HUES6 (cell line): ENCODE measurements at regions not wholly inside any gene's neighbourhood (a gene's known extent, or its start where the extent isn't known, plus 50 kb on each side); places are given as distances from the start of the nearest gene placed in this dataset.

Source experiments
- H3K27ac ChIP-seq: 2 replicates; pipeline ENCODE4 v1.7.0; 2013; ENCODE audit warnings: low read depth, mild to moderate bottlenecking, low read length, inconsistent platforms
- H3K27me3 ChIP-seq: 2 replicates; pipeline ENCODE4 v1.6.1; 2013; ENCODE audit warnings: low read length; ENCODE audit not compliant: control insufficient read depth, insufficient read depth
- H3K36me3 ChIP-seq: 2 replicates; pipeline ENCODE4 v1.6.1; 2013; ENCODE audit warnings: low read length; ENCODE audit not compliant: control insufficient read depth, insufficient read depth
- H3K4me1 ChIP-seq: 2 replicates; pipeline ENCODE4 v1.6.1; 2013; ENCODE audit warnings: low read length; ENCODE audit not compliant: control insufficient read depth, insufficient read depth
- H3K4me3 ChIP-seq: 2 replicates; pipeline ENCODE4 v1.5.1; 2013; ENCODE audit warnings: low read depth, low read length
- H3K9ac ChIP-seq: one replicate; pipeline ENCODE4 v1.6.1; 2013; ENCODE audit warnings: mild to moderate bottlenecking, low read length
- H3K9me3 ChIP-seq: 2 replicates; pipeline ENCODE4 v1.6.1; 2013; ENCODE audit warnings: low read depth, low read length; ENCODE audit not compliant: control insufficient read depth, insufficient read depth

DNA sequence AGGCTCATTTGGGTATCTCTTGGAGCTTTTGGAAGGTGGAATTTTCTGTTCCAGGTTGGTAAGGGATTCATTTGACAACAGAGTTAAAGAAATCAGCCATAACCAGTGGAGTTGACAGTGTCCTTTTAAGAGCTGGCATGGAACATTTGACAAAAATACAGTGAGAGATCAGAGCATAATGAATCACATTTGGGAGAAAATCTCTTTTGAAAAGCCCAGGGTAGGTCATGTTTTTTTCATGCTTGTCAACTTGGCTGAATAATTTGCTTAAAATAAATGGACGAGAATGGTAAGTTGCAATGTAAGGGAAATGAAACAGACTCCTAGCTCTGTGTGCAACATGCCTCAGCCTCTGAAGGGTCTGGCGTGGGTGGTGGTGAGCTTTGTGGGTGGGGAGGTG lies 235.3 kb upstream of the N4BP1 start:
- no peaks in the 10 kb centered on the region for H3K36me3 ChIP-seq
- no peak overlapping the region for H3K4me3 ChIP-seq
- H3K9ac ChIP-seq: no peak overlapping the region
- H3K27ac ChIP-seq: no peak overlapping the region
- H3K27me3 ChIP-seq: peaks cover 46% of the 10 kb centered on the region; the same call in 1 of the 2 replicates
- no peaks in the 10 kb centered on the region for H3K9me3 ChIP-seq
- no peaks in the 10 kb centered on the region for H3K4me1 ChIP-seq

DNA sequence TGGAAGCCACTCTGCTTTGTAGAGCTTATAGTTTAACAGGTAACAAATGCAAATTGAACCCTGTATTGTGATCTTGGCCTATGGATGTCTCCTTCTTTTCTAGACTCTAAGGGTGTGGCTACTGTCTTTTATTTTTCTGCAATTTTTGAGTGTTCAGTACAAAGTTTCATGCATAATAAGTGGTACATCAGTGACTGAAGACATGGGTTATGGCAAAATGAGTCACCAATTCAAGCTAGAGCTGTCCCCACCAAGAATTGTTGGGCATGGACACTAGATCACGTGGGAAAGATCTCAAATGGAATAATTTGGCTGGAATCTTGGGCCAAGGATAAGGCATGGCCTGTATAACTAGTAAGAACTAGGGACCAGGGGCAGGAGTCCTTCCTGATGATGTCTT lies 228.4 kb upstream of the N4BP1 start:
- Histone ChIP-seq H3K27ac (no peak overlapping the region), H3K4me1 (no peaks in the 10 kb centered on the region), H3K4me3 (no peak overlapping the region), H3K9ac (no peak overlapping the region), H3K9me3 (no peaks in the 10 kb centered on the region), H3K36me3 (no peaks in the 10 kb centered on the region), H3K27me3 (peaks cover 31% of the 10 kb centered on the region; the same call in 1 of the 2 replicates)

DNA sequence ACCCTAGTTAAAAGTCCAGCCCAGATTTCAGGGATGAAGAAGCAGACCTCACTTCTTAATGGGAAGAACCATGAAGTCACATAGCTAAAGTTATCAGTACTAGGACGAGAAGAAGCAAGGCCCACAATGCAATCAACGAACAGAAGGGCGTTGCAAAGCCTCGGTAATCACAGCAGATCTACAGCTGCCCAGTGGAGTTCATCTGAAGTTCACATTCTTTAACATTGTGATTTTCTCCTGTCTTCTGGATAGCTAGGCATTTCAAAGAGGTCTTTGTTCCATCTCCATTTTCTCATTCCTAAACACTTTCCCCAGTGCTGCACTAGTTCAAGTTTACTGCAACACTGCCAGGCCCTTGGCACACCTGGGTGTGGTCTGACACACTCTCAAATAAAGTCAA lies 226.7 kb upstream of the N4BP1 start:
- Histone ChIP-seq H3K27me3 (peaks cover 17% of the 10 kb centered on the region; the same call in 1 of the 2 replicates), H3K27ac (no peak overlapping the region), H3K36me3 (no peaks in the 10 kb centered on the region), H3K4me1 (no peaks in the 10 kb centered on the region), H3K4me3 (no peak overlapping the region), H3K9ac (no peak overlapping the region), H3K9me3 (no peaks in the 10 kb centered on the region)

DNA sequence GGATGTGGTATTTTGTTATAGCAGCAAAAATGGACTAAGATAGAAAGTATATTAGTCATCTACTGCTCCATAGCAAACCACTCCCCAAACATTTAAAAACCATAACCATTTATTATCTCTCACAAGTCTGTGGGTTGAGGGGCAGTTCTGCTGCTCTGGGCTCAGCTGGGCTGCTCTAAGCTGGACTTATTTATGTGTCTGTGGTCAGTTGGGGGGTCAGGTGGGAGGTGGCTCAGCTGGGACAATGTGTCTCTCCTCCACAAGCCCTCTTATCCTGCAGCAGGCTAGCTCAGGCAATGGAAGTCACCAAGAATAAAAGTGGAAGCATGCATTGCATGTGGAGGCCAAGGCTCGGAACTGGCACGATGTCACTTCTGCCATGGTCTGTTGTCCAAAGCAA lies 226.1 kb upstream of the N4BP1 start:
- Histone ChIP-seq H3K9ac (no peak overlapping the region), H3K27ac (no peak overlapping the region), H3K4me3 (no peak overlapping the region), H3K36me3 (no peaks in the 10 kb centered on the region), H3K4me1 (peaks cover 5% of the 10 kb centered on the region; the same call in 1 of the 2 replicates), H3K27me3 (peaks cover 12% of the 10 kb centered on the region; the same call in 1 of the 2 replicates), H3K9me3 (no peaks in the 10 kb centered on the region)

DNA sequence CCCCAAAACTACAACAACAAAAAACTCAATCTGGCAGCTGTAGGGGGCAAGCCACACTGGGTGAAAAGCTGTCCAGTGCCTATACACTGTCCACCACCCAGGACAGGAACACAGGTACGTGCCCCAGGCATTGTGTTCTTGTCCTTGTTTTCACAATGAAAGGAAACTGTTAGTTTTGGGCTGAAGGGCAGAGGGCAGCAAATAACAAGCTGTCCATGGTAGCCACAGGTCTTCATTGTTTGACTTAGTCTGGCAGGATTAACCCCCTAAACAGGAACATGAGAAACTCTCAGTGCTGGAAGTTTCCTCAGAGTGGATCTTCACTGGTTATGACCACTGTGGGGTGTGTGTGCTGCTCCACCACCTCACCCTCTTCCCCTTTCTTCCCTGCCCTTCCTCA lies 224.6 kb upstream of the N4BP1 start:
- no peak overlapping the region for H3K9ac ChIP-seq
- H3K4me3 ChIP-seq: no peak overlapping the region
- no peaks in the 10 kb centered on the region for H3K36me3 ChIP-seq
- H3K27ac ChIP-seq: no peak overlapping the region
- H3K9me3 ChIP-seq: no peaks in the 10 kb centered on the region
- H3K4me1 ChIP-seq: peaks cover 9% of the 10 kb centered on the region; the same call in 1 of the 2 replicates
- H3K27me3 ChIP-seq: no peaks in the 10 kb centered on the region

DNA sequence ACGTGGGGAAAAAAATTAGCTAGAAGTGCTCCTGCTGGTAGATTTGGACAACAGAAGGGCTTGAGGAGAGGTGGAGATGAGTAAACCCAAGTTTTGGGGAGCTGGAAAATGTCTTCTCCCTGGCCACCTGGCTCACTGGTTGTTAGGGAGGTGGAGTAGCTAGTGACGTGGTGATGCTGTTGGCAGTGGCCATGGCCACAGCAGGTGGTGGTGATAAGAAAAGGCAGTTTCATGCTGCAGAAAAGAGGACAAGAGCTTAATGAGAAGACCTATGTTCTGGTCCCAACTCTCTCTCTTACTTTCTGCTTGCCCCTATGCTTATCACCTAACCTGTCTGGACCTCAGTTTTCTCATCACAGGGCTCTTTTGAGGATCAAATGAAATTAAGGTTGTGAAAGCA lies 223.5 kb upstream of the N4BP1 start:
- no peaks in the 10 kb centered on the region for H3K27me3 ChIP-seq
- no peak overlapping the region for H3K9ac ChIP-seq
- H3K4me1 ChIP-seq: peaks cover 9% of the 10 kb centered on the region; the same call in 1 of the 2 replicates
- no peak overlapping the region for H3K27ac ChIP-seq
- no peaks in the 10 kb centered on the region for H3K36me3 ChIP-seq
- no peaks in the 10 kb centered on the region for H3K9me3 ChIP-seq
- H3K4me3 ChIP-seq: no peak overlapping the region

DNA sequence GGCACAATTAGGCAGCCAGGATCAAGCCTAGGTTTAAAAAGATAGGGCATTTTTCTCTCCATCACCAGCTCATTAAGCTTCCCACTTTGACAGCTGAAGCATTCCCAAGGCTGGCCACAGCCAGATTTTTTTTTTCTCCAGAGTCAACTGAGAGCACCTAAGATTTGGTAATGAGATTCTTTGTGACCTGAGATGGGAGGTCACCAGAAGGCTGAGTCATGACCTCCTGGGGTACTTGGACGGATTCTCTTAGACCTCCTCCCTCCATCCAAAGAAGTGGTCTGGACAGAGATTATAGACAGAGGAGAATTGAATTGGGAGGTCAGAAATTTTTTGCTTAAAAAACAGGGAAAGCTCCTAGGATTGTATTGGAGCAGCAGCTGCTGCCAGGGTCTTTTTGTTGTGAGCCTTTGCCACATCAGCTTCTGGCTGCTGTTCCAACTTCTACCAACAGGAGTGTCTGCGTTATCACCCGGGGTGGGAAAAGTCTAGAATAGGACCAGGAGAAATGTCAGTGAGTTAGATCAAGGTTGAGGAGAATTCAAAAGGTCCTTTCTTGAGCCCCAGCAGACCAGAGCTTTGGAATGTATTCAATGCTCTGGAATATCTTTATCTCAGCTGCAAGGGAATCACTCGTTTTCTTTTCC lies 221.2 kb upstream of the N4BP1 start:
- Histone ChIP-seq H3K9me3 (no peaks in the 10 kb centered on the region), H3K27me3 (no peaks in the 10 kb centered on the region; the same call in 1 of the 2 replicates), H3K4me1 (peaks cover 9% of the 10 kb centered on the region; the same call in 1 of the 2 replicates), H3K4me3 (no peak overlapping the region), H3K36me3 (no peaks in the 10 kb centered on the region), H3K9ac (no peak overlapping the region), H3K27ac (no peak overlapping the region)

DNA sequence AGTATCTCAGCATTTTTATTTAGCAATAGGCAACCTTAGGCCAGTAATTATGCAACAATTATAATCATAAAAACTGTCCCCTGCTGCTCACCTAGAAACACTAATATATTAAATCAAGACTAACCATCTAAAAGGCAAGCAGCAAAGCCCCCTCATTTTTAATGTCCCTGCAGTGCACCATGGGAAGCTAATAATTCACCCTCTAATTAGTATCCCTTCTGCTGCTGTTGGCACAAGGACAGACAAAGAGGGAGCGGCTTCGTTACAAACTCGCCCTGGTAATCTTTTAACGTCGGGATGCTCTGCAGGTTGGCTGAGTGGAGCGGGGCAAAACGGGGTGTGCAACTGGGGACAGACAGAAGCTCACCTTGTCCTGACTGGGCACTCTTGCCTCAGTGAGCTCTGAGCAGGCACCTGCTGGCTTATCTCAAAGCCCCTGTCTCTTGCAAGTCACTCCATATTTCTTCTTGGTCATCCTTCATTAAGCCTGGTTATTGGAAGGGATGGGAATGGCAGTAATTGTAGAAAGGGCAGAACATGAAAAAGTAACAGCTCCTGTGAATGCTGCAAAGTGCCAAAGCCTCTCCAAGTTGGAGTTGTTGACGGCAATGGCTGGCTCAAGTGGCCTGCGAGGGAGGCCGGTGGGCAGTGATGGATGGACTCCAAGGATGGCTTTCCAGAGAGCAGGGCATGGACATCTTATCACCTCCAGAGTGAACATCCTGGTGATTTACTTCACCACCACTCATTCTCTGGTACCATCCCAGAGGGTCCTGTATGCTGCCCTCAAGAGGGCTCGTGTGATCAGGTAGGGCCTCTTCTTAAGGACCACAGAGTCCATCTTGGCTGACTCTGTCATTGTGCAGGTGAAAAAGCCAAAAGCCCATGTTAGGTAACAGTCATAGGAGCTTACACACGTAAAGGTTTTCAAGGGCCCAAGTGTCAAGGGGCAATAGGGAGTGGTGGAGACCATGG lies 219.6 kb upstream of the N4BP1 start:
- Histone ChIP-seq H3K27ac (no peak overlapping the region), H3K36me3 (no peaks in the 10 kb centered on the region), H3K9me3 (no peaks in the 10 kb centered on the region), H3K27me3 (no peaks in the 10 kb centered on the region; the same call in 1 of the 2 replicates), H3K4me1 (peaks cover 9% of the 10 kb centered on the region; the same call in 1 of the 2 replicates), H3K9ac (no peak overlapping the region), H3K4me3 (no peak overlapping the region)

DNA sequence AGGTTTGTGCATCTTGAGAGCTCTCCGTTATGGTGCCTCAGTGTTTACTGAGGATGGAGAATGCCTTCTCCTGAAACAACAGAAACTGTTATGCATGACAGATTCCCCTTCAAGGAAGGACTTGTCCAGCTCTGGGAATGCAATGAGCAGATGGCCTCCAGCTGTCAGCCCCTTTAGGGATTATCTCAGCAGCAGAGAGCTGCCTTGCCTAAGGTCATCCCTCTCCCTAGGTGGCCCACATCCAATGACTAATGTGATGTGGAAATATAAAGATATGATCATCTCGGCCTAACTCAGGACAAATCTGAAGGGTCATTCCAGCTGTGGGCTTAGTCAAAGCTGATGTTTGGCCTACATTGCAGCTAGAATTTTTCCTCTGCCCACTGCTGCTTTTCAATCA lies 214.3 kb upstream of the N4BP1 start:
- Histone ChIP-seq H3K9me3 (no peaks in the 10 kb centered on the region), H3K27ac (no peak overlapping the region), H3K27me3 (no peaks in the 10 kb centered on the region; the same call in 1 of the 2 replicates), H3K4me1 (no peaks in the 10 kb centered on the region), H3K36me3 (no peaks in the 10 kb centered on the region), H3K4me3 (no peak overlapping the region), H3K9ac (no peak overlapping the region)

DNA sequence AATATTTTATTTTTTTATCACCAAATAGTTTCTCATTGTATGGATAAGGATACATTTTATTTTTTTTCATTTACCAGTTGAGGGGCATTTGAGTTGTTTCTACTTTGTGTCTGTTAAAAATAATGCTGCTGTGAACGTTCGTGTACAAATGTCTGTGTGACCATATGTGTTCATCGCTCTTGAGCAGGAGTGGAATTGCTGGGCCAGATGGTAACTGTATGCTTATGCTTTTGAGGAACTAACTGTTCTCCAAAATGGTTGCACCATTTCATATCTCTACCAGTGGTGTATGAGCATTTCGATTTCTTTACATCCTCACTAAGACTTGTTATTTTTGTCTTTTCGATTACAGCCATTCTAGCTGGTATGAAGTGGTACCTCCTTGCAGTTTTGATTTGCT lies 212.5 kb upstream of the N4BP1 start:
- H3K9me3 ChIP-seq: no peaks in the 10 kb centered on the region
- H3K4me1 ChIP-seq: no peaks in the 10 kb centered on the region
- H3K27me3 ChIP-seq: no peaks in the 10 kb centered on the region; the same call in 1 of the 2 replicates
- no peaks in the 10 kb centered on the region for H3K36me3 ChIP-seq
- H3K9ac ChIP-seq: no peak overlapping the region
- H3K4me3 ChIP-seq: no peak overlapping the region
- H3K27ac ChIP-seq: no peak overlapping the region

DNA sequence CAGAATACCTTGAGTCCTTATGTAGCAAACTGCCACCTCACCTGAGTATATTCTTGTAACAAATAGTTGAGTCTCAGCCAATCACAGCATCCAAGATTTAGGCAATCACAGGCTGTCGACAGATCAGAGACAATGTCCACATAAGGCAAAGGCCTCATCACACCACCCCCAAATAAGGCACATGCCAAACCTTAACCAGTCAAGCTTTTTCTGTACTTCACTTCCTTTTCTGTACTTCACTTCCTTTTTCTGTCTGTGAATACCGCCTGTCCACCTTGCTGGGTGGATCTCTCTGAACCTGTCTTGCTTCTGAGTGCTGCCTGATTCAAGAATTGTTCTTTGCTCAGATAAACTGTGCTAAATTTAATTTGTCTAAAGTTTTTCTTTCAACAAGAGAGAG lies 210.4 kb upstream of the N4BP1 start:
- Histone ChIP-seq H3K4me1 (no peaks in the 10 kb centered on the region), H3K36me3 (no peaks in the 10 kb centered on the region), H3K27ac (no peak overlapping the region), H3K27me3 (no peaks in the 10 kb centered on the region; the same call in 1 of the 2 replicates), H3K9ac (no peak overlapping the region), H3K4me3 (no peak overlapping the region), H3K9me3 (no peaks in the 10 kb centered on the region)
